HCT116 (cell line): ENCODE measurements at regions not wholly inside any gene's neighbourhood (a gene's known extent, or its start where the extent isn't known, plus 50 kb on each side); places are given as distances from the start of the nearest gene placed in this dataset.

Experiments used
- ATAC-seq: fragments of 200-7000 bp; cut with Tn5 transposase; 2 replicates; pipeline ENCODE4 v1.9.1; 2020; ENCODE audit warnings: mild to moderate bottlenecking, moderate library complexity
- BruUV-seq: library from RNA; stranded (reverse); fragments of 400-500 nt; replicated peaks from 2 replicates; lab custom pipeline; 2021; lab: Mats Ljungman, UMichigan
- CTCF ChIA-PET: fragments of 300-600 bp; sonication (Branson Sonifier 250); formaldehyde crosslinking; loops from one replicate; lab custom pipeline; 2021; ENCODE audit warnings: antibody characterized with exemption; lab: Charles Lee
- POLR2A ChIA-PET: fragments of 300-600, 350-600 bp; sonication (Branson Sonifier 250); formaldehyde crosslinking; loops from one replicate; lab custom pipeline; 2021; ENCODE audit warnings: antibody characterized with exemption; lab: Charles Lee
- RAD21 ChIA-PET, 2 experiments: fragments of 300-600 bp; sonication (Branson Sonifier 250); formaldehyde crosslinking; loops; one replicate each; lab custom pipeline; 2023; ENCODE audit warnings: low total read pairs in 2 of 2; ENCODE audit not compliant: uncharacterized antibody in 2 of 2, unreplicated experiment in 2 of 2, low non-redundant PET in 1 of 2; lab: Charles Lee
- DNase-seq: peaks from one replicate; pipeline ENCODE4 v3.0.0-alpha.2; 2010; ENCODE audit warnings: low read depth, low spot score
- H2AFZ ChIP-seq: fragments of 200-600 bp; shearing (Covaris generic), sonication (generic); 2 replicates; pipeline ENCODE4 v1.6.1; 2017; ENCODE audit warnings: low read depth, mixed run types, mixed read lengths, antibody characterized with exemption, low read length; ENCODE audit not compliant: poor library complexity, severe bottlenecking
- H3K27ac ChIP-seq: 2 replicates; pipeline ENCODE4 v1.5.1; 2012; ENCODE audit warnings: low read depth, low read length
- H3K27me3 ChIP-seq: fragments of 200-600 bp; sonication (generic); 2 replicates; pipeline ENCODE4 v1.6.1; 2016; ENCODE audit warnings: mixed run types, low read length, mixed read lengths; ENCODE audit not compliant: insufficient read depth
- H3K36me3 ChIP-seq, 2 experiments: fragments of 200-500 bp in 1 of 2; fragments of 200-600 bp in 1 of 2; sonication (Bioruptor generic) in 1 of 2; sonication (generic) in 1 of 2; 2 replicates each; pipeline versions ENCODE4 v1.5.1 to v1.6.1; 2014 to 2016; ENCODE audit warnings: low read length in 2 of 2, inconsistent platforms in 1 of 2, mixed read lengths in 1 of 2, mixed run types in 1 of 2; ENCODE audit not compliant: insufficient read depth in 2 of 2, control insufficient read depth in 1 of 2
- H3K4me1 ChIP-seq, 2 experiments: fragments of 200-600 bp in 1 of 2; sonication (generic) in 1 of 2; 2 replicates each; pipeline versions ENCODE4 v1.5.1 to v1.6.1; 2012 to 2017; ENCODE audit warnings: low read length in 2 of 2, inconsistent platforms in 1 of 2, mild to moderate bottlenecking in 1 of 2, mixed read lengths in 1 of 2, mixed run types in 1 of 2, moderate library complexity in 1 of 2; ENCODE audit not compliant: insufficient read depth in 2 of 2, control insufficient read depth in 1 of 2
- H3K4me2 ChIP-seq: fragments of 200-600 bp; sonication (generic); 2 replicates; pipeline ENCODE4 v1.6.1; 2017; ENCODE audit warnings: mixed run types, low read length, mixed read lengths
- H3K4me3 ChIP-seq, 2 experiments: fragments of 200-600 bp in 1 of 2; sonication (generic) in 1 of 2; replicated peaks in 1 of 2; 2 replicates each; pipeline ENCODE4 v1.5.1; 2011 to 2016; ENCODE audit warnings: low read length in 2 of 2, control low read depth in 1 of 2, low read depth in 1 of 2, mild to moderate bottlenecking in 1 of 2, mixed read lengths in 1 of 2, mixed run types in 1 of 2
- H3K79me2 ChIP-seq: fragments of 200-600 bp; sonication (generic); 2 replicates; pipeline ENCODE4 v1.6.1; 2017; ENCODE audit warnings: mild to moderate bottlenecking, mixed run types, low read length, moderate library complexity, mixed read lengths; ENCODE audit not compliant: insufficient read depth
- H3K9ac ChIP-seq: fragments of 200-600 bp; sonication (generic); 2 replicates; pipeline ENCODE4 v1.6.1; 2016; ENCODE audit warnings: low read length, mixed read lengths
- H3K9me2 ChIP-seq: fragments of 200-600 bp; sonication (generic), shearing (Covaris generic); 2 replicates; pipeline ENCODE4 v1.6.1; 2017; ENCODE audit warnings: mixed run types, mild to moderate bottlenecking, moderate library complexity; ENCODE audit not compliant: insufficient read depth
- H3K9me3 ChIP-seq, 2 experiments: fragments of 200-500 bp in 1 of 2; fragments of 200-600 bp in 1 of 2; sonication (Bioruptor generic) in 1 of 2; sonication (generic) in 1 of 2; 2 replicates each; pipeline ENCODE4 v1.6.1; 2014 to 2017; ENCODE audit warnings: low read length in 2 of 2, mixed read lengths in 2 of 2, inconsistent platforms in 1 of 2, low read depth in 1 of 2, mild to moderate bottlenecking in 1 of 2, mixed run types in 1 of 2, moderate library complexity in 1 of 2; ENCODE audit not compliant: control insufficient read depth in 1 of 2, insufficient read depth in 1 of 2
- H4K20me1 ChIP-seq: fragments of 200-600 bp; sonication (generic), shearing (Covaris generic); 2 replicates; pipeline ENCODE4 v1.6.1; 2017; ENCODE audit warnings: mixed run types, mild to moderate bottlenecking, moderate library complexity; ENCODE audit not compliant: insufficient read depth
- CBX3 ChIP-seq: IDR thresholded peaks from 2 replicates; pipeline ENCODE4 v1.6.1; 2012; ENCODE audit warnings: low read depth
- CEBPB ChIP-seq: IDR thresholded peaks from 2 replicates; pipeline ENCODE4 v1.6.1; 2012; ENCODE audit warnings: low read depth
- CTCF ChIP-seq, 3 experiments: fragments of 200-600 bp in 1 of 3; sonication (generic) in 1 of 3; IDR thresholded peaks in 2 of 3; conservative IDR thresholded peaks in 1 of 3; 2 replicates each; pipeline ENCODE4 v1.5.1; 2012 to 2017; ENCODE audit warnings: low read depth in 2 of 3, low read length in 2 of 3, antibody characterized with exemption in 1 of 3, borderline replicate concordance in 1 of 3, control low read depth in 1 of 3, mild to moderate bottlenecking in 1 of 3, mixed read lengths in 1 of 3, mixed run types in 1 of 3, moderate library complexity in 1 of 3; ENCODE audit not compliant: insufficient read depth in 1 of 3
- EZH2 ChIP-seq: fragments of 200-600 bp; sonication (generic); IDR thresholded peaks from 2 replicates; pipeline ENCODE4 v1.6.1; 2017; ENCODE audit warnings: antibody characterized with exemption, mixed run types
- FOSL1 ChIP-seq: IDR thresholded peaks from 2 replicates; pipeline ENCODE4 v1.6.1; 2012; ENCODE audit warnings: low read depth
- JUND ChIP-seq: IDR thresholded peaks from 2 replicates; pipeline ENCODE4 v1.6.1; 2012
- POLR2AphosphoS5 ChIP-seq: IDR thresholded peaks from 2 replicates; pipeline ENCODE4 v1.6.1; 2011; ENCODE audit warnings: mild to moderate bottlenecking, low read depth, low read length, moderate library complexity
- RAD21 ChIP-seq: IDR thresholded peaks from 2 replicates; pipeline ENCODE4 v1.6.1; 2012; ENCODE audit warnings: low read depth, mild to moderate bottlenecking
- SIN3A ChIP-seq: IDR thresholded peaks from 2 replicates; pipeline ENCODE4 v1.6.1; 2012; ENCODE audit warnings: low read depth
- SP1 ChIP-seq: IDR thresholded peaks from 2 replicates; pipeline ENCODE4 v1.6.1; 2012; ENCODE audit warnings: low read depth
- SRF ChIP-seq: IDR thresholded peaks from 2 replicates; pipeline ENCODE4 v1.6.1; 2012; ENCODE audit warnings: low read depth
- TCF7L2 ChIP-seq: IDR thresholded peaks from 2 replicates; pipeline ENCODE4 v1.7.0; 2011; ENCODE audit warnings: borderline replicate concordance, inconsistent platforms; ENCODE audit not compliant: insufficient read depth, insufficient read length; ENCODE audit errors: extremely low read depth
- ZNF274 ChIP-seq: fragments of 200-500 bp; sonication (Bioruptor generic); IDR thresholded peaks from 2 replicates; pipeline ENCODE4 v1.6.1; 2014; ENCODE audit warnings: mild to moderate bottlenecking, low read depth, low read length, inconsistent platforms
- intact Hi-C: fragments of 100-400 bp; cut with micrococcal nuclease; formaldehyde crosslinking; loops from 2 replicates; pipeline ENCODE4 v1.10.0; 2022
- TF ChIP-seq, protein P1 (sequence below): IDR thresholded peaks from 2 replicates; pipeline ENCODE4 v1.6.1; 2011; ENCODE audit warnings: mild to moderate bottlenecking, low read length, moderate library complexity; ENCODE audit not compliant: insufficient replicate concordance; ENCODE audit errors: extremely low read depth

DNA sequence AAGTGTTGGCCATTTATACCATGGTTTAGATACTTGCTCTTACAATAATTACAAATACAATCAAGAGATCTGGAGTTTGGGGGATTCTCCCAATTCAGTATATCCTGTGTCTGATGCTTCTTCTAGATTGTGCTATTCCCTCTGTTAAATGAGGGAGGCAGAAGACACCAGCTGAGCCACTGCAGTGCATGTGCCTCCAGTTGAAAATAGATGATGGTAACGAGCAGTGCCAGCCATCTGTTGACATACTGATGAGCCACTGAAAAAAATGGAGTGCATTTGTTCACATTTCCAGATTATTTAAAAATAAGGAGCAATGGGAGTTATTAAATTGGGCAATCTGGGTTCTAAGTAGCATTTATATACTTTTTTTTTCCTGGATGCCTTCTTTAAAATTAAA lies 1428.0 kb upstream of the TENM4 start:
- no peak overlapping the region for H2AFZ ChIP-seq
- no peak for TF ChIP-seq FOSL1
- TF ChIP-seq SIN3A, result no peak
- TF ChIP-seq JUND, result no peak
- TF ChIP-seq SRF, result no peak
- TF ChIP-seq ZNF274, result no peak
- no peak for TF ChIP-seq RAD21
- TF ChIP-seq CBX3, result no peak
- no peak for TF ChIP-seq CEBPB
- TF ChIP-seq SP1, result no peak
- no peak for TF ChIP-seq CTCF (IDR thresholded peaks at IDR 0.05 in 2 of 3, conservative IDR thresholded peaks at IDR 0.05 in 1 of 3; ENCODE audit: borderline replicate concordance in 1 of 3, insufficient read depth in 1 of 3, low read depth in 2 of 3, low read length in 2 of 3)
- H4K20me1 ChIP-seq, result no peaks in the 10 kb centered on the region
- ChIA-PET RAD21 (no interaction called here), CTCF (no interaction called here), POLR2A (no interaction called here)
- no peaks in the 10 kb centered on the region for H3K79me2 ChIP-seq
- no peak overlapping the region for H3K9ac ChIP-seq
- no peaks in the 10 kb centered on the region for H3K36me3 ChIP-seq
- H3K4me3 ChIP-seq, result no peak overlapping the region
- intact Hi-C loops, result no loop called here
- H3K27me3 ChIP-seq, result no peaks in the 10 kb centered on the region
- no peaks in the 10 kb centered on the region for H3K9me2 ChIP-seq
- DNase-seq (no peak), ATAC-seq (no peak)
- no peak overlapping the region for H3K4me2 ChIP-seq
- no peaks in the 10 kb centered on the region for H3K4me1 ChIP-seq
- peaks cover 0 to 13% of the 10 kb centered on the region in 2 experiments; a peak in 2 of 4 replicates for H3K9me3 ChIP-seq
- no peak overlapping the region for H3K27ac ChIP-seq
- no TSS peak for BruUV-seq

DNA sequence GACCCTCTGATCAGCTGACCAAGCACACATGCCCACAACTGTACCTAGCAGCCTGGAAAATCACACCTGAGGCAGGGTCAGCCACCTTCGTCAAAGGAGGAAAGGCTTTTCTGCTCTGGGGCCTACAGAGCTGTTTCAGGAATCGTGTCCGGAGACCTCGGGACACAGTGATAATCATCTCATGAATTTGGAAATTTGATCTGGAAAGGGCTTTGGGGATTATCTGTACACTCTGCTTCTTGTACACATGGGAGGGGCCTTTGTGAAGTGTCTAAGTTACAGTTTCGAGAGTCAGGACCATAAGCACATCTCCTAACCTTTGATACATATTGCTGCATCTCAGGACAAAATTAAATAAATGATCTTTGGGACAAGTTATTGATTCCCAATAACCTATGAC lies 1421.2 kb upstream of the TENM4 start:
- CTCF ChIA-PET, result no interaction called here
- no peaks in the 10 kb centered on the region for H3K27me3 ChIP-seq
- H3K4me3 ChIP-seq, result no peak overlapping the region
- H4K20me1 ChIP-seq, result no peaks in the 10 kb centered on the region
- H3K9me2 ChIP-seq, result no peaks in the 10 kb centered on the region
- RAD21 ChIA-PET, result no interaction called here
- H3K9ac ChIP-seq, result no peak overlapping the region
- no TSS peak for BruUV-seq
- H3K79me2 ChIP-seq, result no peaks in the 10 kb centered on the region
- no peak for DNase-seq
- no peak overlapping the region for H2AFZ ChIP-seq
- H3K9me3 ChIP-seq, result peaks cover 0 to 2% of the 10 kb centered on the region in 2 experiments; a peak in 2 of 4 replicates
- H3K4me2 ChIP-seq, result no peak overlapping the region
- TF ChIP-seq POLR2AphosphoS5 (no peak), EZH2 (no peak), RAD21 (no peak), SRF (no peak), CTCF (IDR thresholded peaks at IDR 0.05 in 2 of 3, conservative IDR thresholded peaks at IDR 0.05 in 1 of 3; ENCODE audit: borderline replicate concordance in 1 of 3, insufficient read depth in 1 of 3, low read depth in 2 of 3, low read length in 2 of 3) (no peak), SIN3A (no peak), TCF7L2 (no peak), CBX3 (no peak), CEBPB (no peak)
- TF ChIP-seq, protein P1, sequence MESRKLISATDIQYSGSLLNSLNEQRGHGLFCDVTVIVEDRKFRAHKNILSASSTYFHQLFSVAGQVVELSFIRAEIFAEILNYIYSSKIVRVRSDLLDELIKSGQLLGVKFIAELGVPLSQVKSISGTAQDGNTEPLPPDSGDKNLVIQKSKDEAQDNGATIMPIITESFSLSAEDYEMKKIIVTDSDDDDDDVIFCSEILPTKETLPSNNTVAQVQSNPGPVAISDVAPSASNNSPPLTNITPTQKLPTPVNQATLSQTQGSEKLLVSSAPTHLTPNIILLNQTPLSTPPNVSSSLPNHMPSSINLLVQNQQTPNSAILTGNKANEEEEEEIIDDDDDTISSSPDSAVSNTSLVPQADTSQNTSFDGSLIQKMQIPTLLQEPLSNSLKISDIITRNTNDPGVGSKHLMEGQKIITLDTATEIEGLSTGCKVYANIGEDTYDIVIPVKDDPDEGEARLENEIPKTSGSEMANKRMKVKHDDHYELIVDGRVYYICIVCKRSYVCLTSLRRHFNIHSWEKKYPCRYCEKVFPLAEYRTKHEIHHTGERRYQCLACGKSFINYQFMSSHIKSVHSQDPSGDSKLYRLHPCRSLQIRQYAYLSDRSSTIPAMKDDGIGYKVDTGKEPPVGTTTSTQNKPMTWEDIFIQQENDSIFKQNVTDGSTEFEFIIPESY, result no peak
- ATAC-seq, result no peak
- no peak overlapping the region for H3K27ac ChIP-seq
- POLR2A ChIA-PET, result no interaction called here
- no peaks in the 10 kb centered on the region for H3K36me3 ChIP-seq
- H3K4me1 ChIP-seq, result no peaks in the 10 kb centered on the region
- intact Hi-C loops, result no loop called here
